ENCODE measurements at regions not wholly inside any gene's neighbourhood (a gene's known extent, or its start where the extent isn't known, plus 50 kb on each side); places are given as distances from the start of the nearest gene placed in this dataset.

- Histone ChIP-seq H3K4me3 (no peak overlapping the region), H3K27ac (no peak overlapping the region), H3K4me1 (peaks cover 0 to 10% (median 0%) of the 10 kb centered on the region in 12 donors), H3K27me3 (no peaks in the 10 kb centered on the region), H3K36me3 (no peaks in the 10 kb centered on the region), H3K9me3 (no peaks in the 10 kb centered on the region)
- intact Hi-C loops (cut with DNase I) = no loop called here
- 76 to 100% (median 81%) methylated on average over 1 of the region's 1 CpG for WGBS, 4 donors
- TF ChIP-seq POLR2A (IDR thresholded peaks at IDR 0.05) = no peak
- TF ChIP-seq CTCF (IDR thresholded peaks at IDR 0.05) = no peak
- ATAC-seq (no peak), DNase-seq (no peak)
Observed at GRCh38 chr20:24149175-24149574, 160.6 kb upstream of the GGTLC1 start.

GRCh38 chr20:24148372-24148771 is 159.8 kb upstream of the GGTLC1 start:
- no peak for DNase-seq
- intact Hi-C loops (cut with DNase I) = no loop called here
- peaks cover 0 to 7% (median 0%) of the 10 kb centered on the region in 12 donors for H3K4me1 ChIP-seq
- no peak for ATAC-seq
- no peak overlapping the region for H3K4me3 ChIP-seq
- no peak overlapping the region for H3K27ac ChIP-seq
- WGBS, 4 donors = 46 to 61% (median 52%) methylated on average over 7 of the region's 7 CpGs
- no peaks in the 10 kb centered on the region for H3K9me3 ChIP-seq
- TF ChIP-seq POLR2A (IDR thresholded peaks at IDR 0.05) = no peak
- TF ChIP-seq CTCF (IDR thresholded peaks at IDR 0.05) = no peak
- H3K36me3 ChIP-seq = no peaks in the 10 kb centered on the region
- H3K27me3 ChIP-seq = no peaks in the 10 kb centered on the region

DNA sequence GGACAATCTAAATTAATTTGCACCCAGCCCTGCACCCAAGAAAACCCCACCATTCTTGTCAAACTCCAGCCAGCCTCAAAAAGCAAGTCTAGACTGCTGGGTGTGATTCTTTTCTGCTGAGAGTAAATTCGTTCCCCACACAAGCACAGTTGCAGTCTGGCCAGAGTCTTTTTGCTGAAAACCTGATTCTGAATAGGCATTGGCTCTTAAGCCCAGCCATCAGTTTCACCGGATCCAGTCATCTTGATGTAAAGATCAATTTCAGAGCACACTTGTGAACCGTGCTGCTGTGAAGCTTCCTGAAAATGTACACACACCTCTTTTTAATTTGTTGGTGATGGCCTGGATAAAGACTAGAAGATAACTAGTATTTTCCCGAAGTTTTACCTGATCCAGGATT is 159.4 kb upstream of the GGTLC1 start:
- Histone ChIP-seq H3K9me3 (no peaks in the 10 kb centered on the region), H3K27ac (no peak overlapping the region), H3K4me3 (no peak overlapping the region), H3K4me1 (peaks cover 0 to 3% (median 0%) of the 10 kb centered on the region in 12 donors), H3K36me3 (no peaks in the 10 kb centered on the region), H3K27me3 (no peaks in the 10 kb centered on the region)
- intact Hi-C loops (cut with DNase I) = no loop called here
- ATAC-seq (no peak), DNase-seq (no peak)
- 78 to 80% (median 78%) methylated on average over 4 of the region's 4 CpGs for WGBS, 4 donors
- TF ChIP-seq CTCF (IDR thresholded peaks at IDR 0.05) (no peak), POLR2A (IDR thresholded peaks at IDR 0.05) (no peak)

DNA sequence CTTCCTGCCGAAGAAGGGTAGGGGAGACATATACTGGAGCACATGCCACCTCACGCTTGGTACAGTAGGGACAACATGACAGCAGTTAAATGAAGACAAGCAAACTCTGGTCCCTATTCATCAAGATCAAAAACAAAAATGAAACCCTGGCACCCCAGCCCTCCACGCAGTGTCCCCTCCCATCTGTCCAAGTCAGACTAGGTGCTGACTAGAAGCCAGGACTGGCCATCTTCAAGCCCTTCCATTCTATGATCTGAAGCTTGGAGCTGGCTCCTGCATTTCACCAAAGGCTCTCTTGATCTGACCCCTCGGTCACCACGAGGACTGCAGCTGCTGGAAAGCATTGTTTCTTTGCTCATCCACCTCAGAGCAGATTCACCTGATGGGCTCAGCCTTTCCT is 158.9 kb upstream of the GGTLC1 start:
- no peaks in the 10 kb centered on the region for H3K4me1 ChIP-seq
- H3K9me3 ChIP-seq = no peaks in the 10 kb centered on the region
- ATAC-seq (no peak), DNase-seq (no peak)
- no peak overlapping the region for H3K4me3 ChIP-seq
- TF ChIP-seq POLR2A (IDR thresholded peaks at IDR 0.05) (no peak), CTCF (IDR thresholded peaks at IDR 0.05) (no peak)
- H3K27me3 ChIP-seq = no peaks in the 10 kb centered on the region
- intact Hi-C loops (cut with DNase I) = no loop called here
- WGBS, 4 donors = 75 to 83% (median 78%) methylated on average over 5 of the region's 5 CpGs
- no peak overlapping the region for H3K27ac ChIP-seq
- H3K36me3 ChIP-seq = no peaks in the 10 kb centered on the region

Measured in heart left ventricle (tissue), 16 donors.